Stimulated activated CD8-positive, alpha-beta memory T cell treated with anti-CD3 and anti-CD28 coated beads, Interleukin-4, amount 100 ng/mL, for 4 hours (primary cell): ENCODE measurements at regions not wholly inside any gene's neighbourhood (a gene's known extent, or its start where the extent isn't known, plus 50 kb on each side); places are given as distances from the start of the nearest gene placed in this dataset.

Experiments used
- DNase-seq, 2 donors: peaks; one replicate each; pipeline ENCODE4 v3.0.0-alpha.2; 2020; ENCODE audit warnings: low read depth in 2 of 2, low spot score in 1 of 2

- no peak for DNase-seq
Observed at GRCh38 chrX:39133971-39134370, 332.7 kb downstream of the MID1IP1 start.

DNA sequence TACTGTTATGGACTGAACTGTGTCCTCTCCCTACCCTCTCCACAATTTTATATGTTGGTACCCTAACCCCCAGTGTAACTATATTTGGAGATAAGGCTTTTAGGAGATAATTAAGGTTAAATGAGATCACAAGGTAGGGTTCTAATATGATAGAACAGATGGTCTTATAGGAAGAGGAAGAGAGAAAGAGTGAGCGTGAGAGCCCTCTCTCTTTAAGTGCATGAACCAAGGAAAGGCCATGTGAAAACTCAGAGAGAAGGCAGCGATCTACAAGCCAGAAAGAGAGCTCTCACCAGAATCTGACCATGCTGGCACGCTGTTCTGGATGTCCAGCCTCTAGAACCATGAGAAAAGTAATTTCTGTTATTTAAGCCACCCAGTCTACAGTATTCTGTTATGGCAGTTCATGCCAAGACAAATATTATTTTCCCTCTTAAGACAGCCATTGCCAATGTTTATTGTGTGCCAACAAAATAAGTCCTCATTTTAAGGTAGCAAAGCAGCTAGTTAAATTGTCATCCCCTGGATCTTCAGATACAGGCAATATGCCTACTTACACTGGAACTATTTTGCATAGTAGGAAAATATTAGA is 336.2 kb downstream of the MID1IP1 start:
- DNase-seq, result no peak

DNA sequence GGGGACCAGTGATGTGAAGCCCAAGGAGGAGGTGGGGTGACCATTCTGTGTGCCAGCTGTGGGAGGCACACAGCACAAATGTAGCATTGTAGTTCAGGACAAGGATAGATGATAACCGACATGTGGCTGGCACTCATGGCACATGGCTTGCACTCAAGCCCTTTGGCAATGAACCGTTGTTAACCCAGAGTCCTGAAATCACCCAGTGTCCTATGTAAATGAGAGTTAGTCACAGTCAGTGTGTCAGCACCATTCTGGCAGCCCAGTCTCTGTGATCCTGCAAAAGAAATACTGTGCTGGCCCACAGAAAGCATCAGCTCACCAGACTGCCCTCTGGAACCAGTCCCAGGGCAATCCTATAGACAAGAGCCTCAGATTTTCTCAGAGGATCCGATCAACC is 339.3 kb downstream of the MID1IP1 start:
- no peak for DNase-seq

GRCh38 chrX:39144323-39144722 is 343.1 kb downstream of the MID1IP1 start:
- no peak for DNase-seq

GRCh38 chrX:39144956-39145355 is 343.7 kb downstream of the MID1IP1 start:
- DNase-seq, result no peak

DNA sequence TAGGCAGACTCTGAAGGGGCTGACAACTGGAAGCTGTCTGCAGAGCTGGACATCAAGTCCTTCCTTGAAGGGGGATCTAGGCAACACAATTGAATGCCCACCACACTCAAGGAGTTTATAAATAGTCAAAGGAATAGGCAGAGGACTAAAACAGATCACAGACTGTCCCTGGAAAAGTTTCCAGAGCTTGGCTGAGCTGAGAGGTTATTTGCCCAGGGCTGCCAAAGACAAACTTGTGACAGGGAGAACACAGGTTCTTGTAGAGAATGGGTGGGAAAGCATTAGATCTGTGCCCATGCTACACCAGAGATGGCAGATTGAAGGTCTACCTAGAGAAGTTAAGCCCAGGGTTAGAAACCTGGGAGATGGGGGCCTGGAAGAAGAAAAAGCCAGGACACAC is 344.6 kb downstream of the MID1IP1 start:
- DNase-seq, result no peak

DNA sequence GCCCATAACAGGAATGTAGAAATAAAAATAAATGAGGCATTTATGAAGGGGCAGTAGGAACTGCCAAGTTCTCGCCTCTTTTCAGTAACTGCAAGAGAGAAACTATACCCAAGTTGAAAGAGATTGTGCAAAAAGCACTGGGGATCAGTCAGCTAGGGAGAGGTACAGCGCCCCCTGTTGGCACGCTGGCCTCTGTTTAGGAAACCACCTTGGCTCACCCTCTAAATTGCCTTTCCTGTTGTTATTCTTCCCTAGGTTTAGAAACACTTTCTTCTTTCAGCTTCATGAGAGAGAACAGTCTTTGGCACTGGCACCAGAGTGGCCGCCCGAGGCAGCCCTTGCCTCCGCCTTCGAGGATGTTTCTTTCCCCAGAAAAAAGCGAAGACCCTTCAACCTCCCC is 348.5 kb downstream of the MID1IP1 start:
- peak; percentile 17 to 26 for DNase-seq

GRCh38 chrX:39150220-39150619 is 349.0 kb downstream of the MID1IP1 start:
- no peak for DNase-seq

- no peak for DNase-seq
Observed at GRCh38 chrX:39150621-39151020, 349.4 kb downstream of the MID1IP1 start.

DNA sequence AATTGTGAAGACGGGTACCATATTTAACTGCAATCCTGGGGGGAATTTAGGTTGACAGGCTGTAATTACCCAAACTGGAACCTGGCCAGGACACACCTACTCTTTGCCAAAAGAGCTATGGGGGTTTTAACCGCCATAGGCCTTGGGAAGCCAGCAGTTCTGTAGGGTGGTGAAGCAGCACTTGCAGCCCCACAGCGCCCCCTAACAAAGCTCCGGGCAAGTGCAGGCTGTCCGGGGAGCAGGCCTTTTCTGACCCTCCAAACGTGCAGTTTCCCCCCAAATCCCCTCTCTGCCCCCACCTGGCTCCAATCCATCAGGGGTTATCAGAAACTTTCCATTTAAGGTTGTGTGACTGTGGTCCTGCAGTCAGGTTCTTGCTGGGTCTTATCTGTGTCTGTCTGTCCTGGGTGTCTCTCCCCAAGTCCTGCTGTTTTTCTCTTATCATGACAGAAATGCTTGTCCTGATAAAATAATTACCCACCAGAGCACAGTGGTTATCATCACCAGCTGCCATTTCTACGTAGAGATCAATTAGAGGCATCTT is 350.9 kb downstream of the MID1IP1 start:
- DNase-seq, result no peak

GRCh38 chrX:39156051-39156450 is 354.8 kb downstream of the MID1IP1 start:
- no peak for DNase-seq

DNA sequence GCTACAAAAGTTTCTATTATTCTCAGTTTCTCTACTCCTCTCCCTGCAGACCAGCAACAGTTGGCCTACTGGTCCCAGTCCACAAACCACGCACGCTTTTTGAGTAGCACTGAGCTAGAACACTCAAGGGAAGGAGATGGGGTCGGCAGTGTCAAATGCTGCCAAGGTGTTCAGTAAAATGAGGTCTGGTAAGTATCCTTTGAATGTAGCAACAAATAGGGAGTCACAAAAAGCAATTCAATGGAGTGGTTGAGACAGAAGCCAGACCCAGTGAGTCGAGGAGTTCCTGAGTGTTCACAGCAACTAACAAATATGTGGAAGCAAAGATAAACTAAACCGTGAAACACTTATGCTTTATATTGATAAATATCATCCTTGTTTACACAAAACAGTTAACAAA is 355.7 kb downstream of the MID1IP1 start:
- DNase-seq, result no peak

DNA sequence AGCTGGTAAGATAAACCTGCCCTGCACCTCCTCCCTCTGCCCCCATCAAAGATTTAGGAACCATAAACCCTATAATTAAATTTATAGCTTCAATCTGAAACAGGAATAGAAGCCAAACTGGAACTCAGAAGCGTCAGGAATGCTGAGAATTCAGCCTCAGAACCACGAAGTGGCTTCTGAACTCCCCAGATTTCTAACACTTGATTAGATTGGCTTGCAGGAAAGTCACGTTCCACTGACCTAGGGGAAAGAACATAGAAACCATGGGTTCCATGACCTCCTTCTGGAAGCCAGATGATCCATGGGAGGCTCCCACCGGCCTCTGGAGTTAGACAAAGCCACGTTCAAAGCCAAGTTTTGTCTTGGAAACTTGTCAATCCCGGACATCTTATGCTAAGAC is 356.5 kb downstream of the MID1IP1 start:
- no peak for DNase-seq

GRCh38 chrX:39158801-39159657 is 357.8 kb downstream of the MID1IP1 start:
- no peak for DNase-seq

DNA sequence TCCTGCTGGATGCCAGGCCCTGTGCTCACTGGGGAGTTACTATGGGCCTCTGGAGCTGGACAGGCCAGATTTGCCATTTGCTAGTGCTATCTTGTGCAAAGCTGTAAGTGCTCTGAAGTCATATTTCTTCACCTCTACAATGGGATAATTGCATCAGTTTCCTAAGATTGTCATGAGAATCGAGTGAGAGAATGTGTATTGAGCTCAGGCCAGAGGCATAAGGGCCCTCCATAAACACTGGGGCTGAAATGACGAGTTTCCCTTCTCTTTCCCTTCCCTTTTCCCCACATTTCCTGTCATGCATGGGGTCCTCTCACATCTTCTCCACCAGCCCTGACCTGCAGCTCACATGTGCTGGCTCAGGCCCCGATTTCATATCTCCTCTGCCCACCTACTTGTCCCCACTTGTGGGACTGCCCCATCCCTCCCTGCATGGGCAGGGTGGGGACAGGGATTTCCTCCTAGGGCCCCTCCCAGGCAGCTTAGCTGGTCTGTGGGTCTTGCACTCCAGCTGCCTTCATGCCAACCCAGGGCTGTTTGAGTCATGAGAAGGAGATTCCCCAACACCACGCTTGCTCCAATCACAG is 358.8 kb downstream of the MID1IP1 start:
- DNase-seq, result no peak

- DNase-seq, result no peak
Observed at GRCh38 chrX:39161611-39162255, 360.5 kb downstream of the MID1IP1 start.

GRCh38 chrX:39162322-39162735 is 361.1 kb downstream of the MID1IP1 start:
- peak in 1 of 2 donors; percentile 5 for DNase-seq

DNA sequence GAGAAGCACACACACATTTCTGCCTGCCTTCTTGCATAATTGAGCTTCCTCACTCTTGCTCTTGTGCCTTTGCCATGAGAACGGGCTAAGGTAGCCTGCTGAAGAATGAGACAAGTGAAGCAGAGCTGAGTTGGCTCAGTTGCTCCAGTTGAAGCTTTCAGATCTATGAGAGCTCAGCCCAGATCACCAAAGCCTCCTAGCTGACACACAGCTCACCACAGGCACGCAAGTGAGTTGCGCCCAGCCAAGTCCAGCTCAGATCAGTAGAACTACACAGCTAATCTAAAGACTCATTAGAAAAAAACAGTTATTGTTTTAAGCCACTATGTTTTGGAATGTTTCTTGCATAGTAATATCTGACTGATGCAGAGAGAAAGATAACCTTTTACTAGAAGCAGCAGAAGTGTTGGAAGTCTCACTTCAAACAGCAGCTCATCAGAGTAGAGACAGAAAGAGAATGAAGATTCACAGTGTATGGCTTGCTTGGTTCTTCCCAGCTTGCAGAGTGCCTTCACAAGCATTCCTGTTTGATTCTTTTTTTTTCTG is 362.4 kb downstream of the MID1IP1 start:
- no peak for DNase-seq

DNA sequence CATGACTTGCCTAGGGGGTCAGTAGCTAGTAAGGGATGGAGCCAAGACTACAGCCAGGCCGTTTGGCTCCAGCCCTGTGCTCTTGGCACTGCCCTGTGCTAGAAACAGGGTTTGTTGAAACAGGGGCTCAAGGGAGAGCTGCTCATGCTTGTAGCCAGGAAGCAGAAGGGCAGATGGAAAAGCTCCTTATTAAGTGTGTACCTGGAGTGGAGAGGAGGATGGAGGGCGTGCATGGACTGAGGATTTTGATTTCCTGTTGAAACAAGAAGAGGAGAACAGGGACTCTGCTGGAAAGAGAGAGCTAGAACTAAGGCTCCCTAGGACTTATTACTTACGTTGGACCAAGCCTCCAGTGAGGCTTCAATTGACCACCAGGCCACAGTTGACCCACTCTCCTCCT is 363.0 kb downstream of the MID1IP1 start:
- no peak for DNase-seq

DNA sequence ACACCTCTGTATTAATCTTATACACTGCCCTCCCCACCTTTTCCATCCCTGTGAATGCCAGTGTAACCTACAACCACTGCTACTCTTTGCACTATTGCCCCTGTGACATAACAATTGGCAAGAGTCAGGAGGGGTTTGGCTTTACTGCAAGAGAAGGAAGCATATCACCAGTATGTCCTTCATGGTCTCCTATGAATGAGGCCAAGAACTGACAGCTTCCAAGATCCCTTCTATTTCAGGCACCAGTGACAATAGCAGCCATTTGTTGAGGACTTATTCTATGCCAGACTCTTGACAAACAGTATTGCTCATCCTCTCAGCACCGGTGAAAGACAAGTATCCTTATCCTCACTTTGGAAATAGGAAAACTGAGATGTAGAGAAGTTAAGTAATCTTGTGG is 363.9 kb downstream of the MID1IP1 start:
- no peak for DNase-seq

- DNase-seq, result no peak
Observed at GRCh38 chrX:39165773-39166172, 364.5 kb downstream of the MID1IP1 start.
